GM12865 (cell line): ENCODE measurements at regions not wholly inside any gene's neighbourhood (a gene's known extent, or its start where the extent isn't known, plus 50 kb on each side); places are given as distances from the start of the nearest gene placed in this dataset.

Source experiments
- DNase-seq: peaks from one replicate; pipeline ENCODE4 v3.0.0; 2010; ENCODE audit warnings: low read depth
- H3K4me3 ChIP-seq: 2 replicates; pipeline ENCODE4 v1.5.1; 2011; ENCODE audit warnings: mild to moderate bottlenecking, low read depth, low read length, control low read depth
- TF ChIP-seq, protein P1 (sequence below): IDR thresholded peaks from 2 replicates; pipeline ENCODE4 v1.5.1; 2011; ENCODE audit warnings: low read length, control low read depth, low read depth, inconsistent platforms; ENCODE audit not compliant: insufficient read depth; ENCODE audit errors: missing control alignments

GRCh38 chr2:153394686-153395085 is 83.9 kb downstream of the RPRM start:
- no peak for DNase-seq
- TF ChIP-seq, protein P1, sequence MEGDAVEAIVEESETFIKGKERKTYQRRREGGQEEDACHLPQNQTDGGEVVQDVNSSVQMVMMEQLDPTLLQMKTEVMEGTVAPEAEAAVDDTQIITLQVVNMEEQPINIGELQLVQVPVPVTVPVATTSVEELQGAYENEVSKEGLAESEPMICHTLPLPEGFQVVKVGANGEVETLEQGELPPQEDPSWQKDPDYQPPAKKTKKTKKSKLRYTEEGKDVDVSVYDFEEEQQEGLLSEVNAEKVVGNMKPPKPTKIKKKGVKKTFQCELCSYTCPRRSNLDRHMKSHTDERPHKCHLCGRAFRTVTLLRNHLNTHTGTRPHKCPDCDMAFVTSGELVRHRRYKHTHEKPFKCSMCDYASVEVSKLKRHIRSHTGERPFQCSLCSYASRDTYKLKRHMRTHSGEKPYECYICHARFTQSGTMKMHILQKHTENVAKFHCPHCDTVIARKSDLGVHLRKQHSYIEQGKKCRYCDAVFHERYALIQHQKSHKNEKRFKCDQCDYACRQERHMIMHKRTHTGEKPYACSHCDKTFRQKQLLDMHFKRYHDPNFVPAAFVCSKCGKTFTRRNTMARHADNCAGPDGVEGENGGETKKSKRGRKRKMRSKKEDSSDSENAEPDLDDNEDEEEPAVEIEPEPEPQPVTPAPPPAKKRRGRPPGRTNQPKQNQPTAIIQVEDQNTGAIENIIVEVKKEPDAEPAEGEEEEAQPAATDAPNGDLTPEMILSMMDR, result no peak
- H3K4me3 ChIP-seq, result no peak overlapping the region

DNA sequence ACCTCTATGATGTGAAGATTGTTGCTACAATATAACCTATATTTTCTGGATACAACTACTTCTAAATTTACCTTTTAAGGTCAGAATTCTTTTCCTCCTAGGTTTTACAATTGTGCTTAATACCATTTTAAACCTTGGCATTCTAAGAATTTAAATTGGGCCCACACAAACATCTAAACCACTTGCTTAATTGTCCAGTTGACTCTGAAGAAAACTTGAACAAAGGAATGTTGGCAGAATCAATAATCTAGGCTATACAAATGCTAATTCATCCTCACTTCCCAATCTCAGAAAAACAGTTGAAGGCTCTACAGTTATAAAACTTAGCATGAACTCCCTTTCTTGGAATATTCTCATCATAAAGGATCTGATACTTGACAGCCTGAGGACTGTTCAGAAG is 84.3 kb downstream of the RPRM start:
- DNase-seq, result no peak
- TF ChIP-seq, protein P1, result no peak
- no peak overlapping the region for H3K4me3 ChIP-seq

DNA sequence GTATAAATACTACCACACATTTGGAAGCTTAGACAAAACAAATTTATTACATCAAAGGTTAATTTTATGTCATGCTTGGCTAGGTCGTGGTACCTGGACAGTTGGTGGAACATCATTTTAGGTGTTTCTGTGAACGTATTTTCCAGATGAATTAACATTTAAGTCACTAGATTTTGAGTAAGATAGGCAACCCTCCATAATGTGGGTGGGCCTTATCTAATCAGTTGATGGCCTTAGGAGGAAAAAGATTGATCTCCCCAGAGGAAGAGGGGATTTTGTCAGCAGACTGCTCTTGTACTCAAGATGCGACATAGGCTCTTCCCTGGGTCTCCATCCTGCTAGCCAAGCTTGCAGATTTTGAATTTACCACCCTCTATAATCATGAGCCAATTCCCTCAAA is 85.0 kb downstream of the RPRM start:
- no peak for DNase-seq
- TF ChIP-seq, protein P1, result no peak
- no peak overlapping the region for H3K4me3 ChIP-seq

GRCh38 chr2:153391131-153391530 is 87.4 kb downstream of the RPRM start:
- no peak overlapping the region for H3K4me3 ChIP-seq
- TF ChIP-seq, protein P1, result no peak
- no peak for DNase-seq

GRCh38 chr2:153388246-153388645 is 90.3 kb downstream of the RPRM start:
- TF ChIP-seq, protein P1, result no peak
- H3K4me3 ChIP-seq, result no peak overlapping the region
- DNase-seq, result no peak

GRCh38 chr2:153387203-153387602 is 91.4 kb downstream of the RPRM start:
- H3K4me3 ChIP-seq, result no peak overlapping the region
- TF ChIP-seq, protein P1, result no peak

GRCh38 chr2:153386481-153386897 is 92.1 kb downstream of the RPRM start:
- no peak overlapping the region for H3K4me3 ChIP-seq
- TF ChIP-seq, protein P1, result no peak
- DNase-seq, result no peak

More at GRCh38 chr2:153387203-153387602, 91.4 kb downstream of the RPRM start:
- no peak for DNase-seq
